IMR-90 (cell line): ENCODE measurements at regions not wholly inside any gene's neighbourhood (a gene's known extent, or its start where the extent isn't known, plus 50 kb on each side); places are given as distances from the start of the nearest gene placed in this dataset.

ENCODE experiments used
- ATAC-seq: fragments of 200-7000 bp; cut with Tn5 transposase; 2 replicates; pipeline ENCODE4 v1.9.1; 2020; ENCODE audit warnings: low read depth, mild to moderate bottlenecking, moderate library complexity
- BruUV-seq: library from RNA; stranded (reverse); fragments of 400-500 nt; replicated peaks from 2 replicates; lab custom pipeline; 2021; lab: Mats Ljungman, UMichigan
- CTCF ChIA-PET: fragments of 300-600 bp; formaldehyde crosslinking; extraction: SDS; loops from one replicate; lab custom pipeline; 2021; ENCODE audit warnings: antibody characterized with exemption; lab: Yijun Ruan, JAX
- POLR2A ChIA-PET: fragments of 300-600 bp; sonication (Branson Sonifier 250); formaldehyde crosslinking; loops from one replicate; lab custom pipeline; 2022; ENCODE audit warnings: antibody characterized with exemption; ENCODE audit not compliant: unreplicated experiment; lab: Charles Lee
- DNase-seq: peaks from one replicate; pipeline ENCODE4 v3.0.0; 2013
- H2AFZ ChIP-seq: replicated peaks from 2 replicates; pipeline ENCODE3; 2013; ENCODE audit warnings: low read length, mild to moderate bottlenecking; ENCODE audit not compliant: poor library complexity
- H2AK5ac ChIP-seq: 2 replicates; pipeline ENCODE4 v1.6.1; 2013; ENCODE audit warnings: low read depth, low read length, inconsistent platforms
- H2AK9ac ChIP-seq: replicated peaks from 2 replicates; pipeline ENCODE3; 2013; ENCODE audit warnings: mild to moderate bottlenecking, low read depth, low read length, moderate library complexity; ENCODE audit not compliant: poor library complexity
- H2BK120ac ChIP-seq: 2 replicates; pipeline ENCODE4 v1.6.1; 2013; ENCODE audit warnings: low read depth, low read length, inconsistent platforms
- H2BK15ac ChIP-seq: 3 replicates; pipeline ENCODE4 v1.6.1; 2013; ENCODE audit warnings: low read depth, low read length, inconsistent platforms
- H2BK20ac ChIP-seq: 2 replicates; pipeline ENCODE4 v1.6.1; 2013; ENCODE audit warnings: low read depth, mild to moderate bottlenecking, inconsistent platforms, low read length, moderate library complexity
- H2BK5ac ChIP-seq: 2 replicates; pipeline ENCODE4 v1.6.1; 2013; ENCODE audit warnings: mild to moderate bottlenecking, low read depth, low read length, inconsistent platforms; ENCODE audit not compliant: poor library complexity, severe bottlenecking
- H3K14ac ChIP-seq: replicated peaks from 2 replicates; pipeline ENCODE4 v1.6.1; 2013; ENCODE audit warnings: low read depth, low read length, inconsistent platforms
- H3K18ac ChIP-seq: 2 replicates; pipeline ENCODE4 v1.6.1; 2013; ENCODE audit warnings: low read depth, low read length, control low read depth
- H3K23ac ChIP-seq: 2 replicates; pipeline ENCODE4 v1.6.1; 2013; ENCODE audit warnings: low read depth, low read length, inconsistent platforms
- H3K27ac ChIP-seq: 2 replicates; pipeline ENCODE4 v1.5.1; 2013; ENCODE audit warnings: mild to moderate bottlenecking, control low read depth, low read length; ENCODE audit not compliant: insufficient read depth
- H3K27me3 ChIP-seq: 2 replicates; pipeline ENCODE4 v1.6.1; 2013; ENCODE audit warnings: low read length; ENCODE audit not compliant: control insufficient read depth, insufficient read depth
- H3K36me3 ChIP-seq: 2 replicates; pipeline ENCODE4 v1.6.1; 2013; ENCODE audit warnings: low read length, mixed read lengths; ENCODE audit not compliant: control insufficient read depth, insufficient read depth
- H3K4ac ChIP-seq: 2 replicates; pipeline ENCODE4 v1.6.1; 2013; ENCODE audit warnings: low read depth, low read length, inconsistent platforms
- H3K4me1 ChIP-seq: 2 replicates; pipeline ENCODE4 v1.6.1; 2013; ENCODE audit warnings: low read length, mixed read lengths; ENCODE audit not compliant: control insufficient read depth, insufficient read depth
- H3K4me2 ChIP-seq: 2 replicates; pipeline ENCODE4 v1.6.1; 2013; ENCODE audit warnings: low read depth, mild to moderate bottlenecking, control low read depth, low read length, moderate library complexity
- H3K4me3 ChIP-seq: 2 replicates; pipeline ENCODE4 v1.5.1; 2013; ENCODE audit warnings: low read depth, mild to moderate bottlenecking, control low read depth, low read length, moderate library complexity; ENCODE audit not compliant: insufficient read depth
- H3K56ac ChIP-seq: 2 replicates; pipeline ENCODE4 v1.6.1; 2013; ENCODE audit warnings: low read length, inconsistent platforms; ENCODE audit not compliant: insufficient read depth; ENCODE audit errors: extremely low read depth
- H3K79me1 ChIP-seq, 2 experiments: 2 replicates each; pipeline ENCODE4 v1.6.1; 2013; ENCODE audit warnings: low read length in 2 of 2, inconsistent platforms in 1 of 2, low read depth in 1 of 2
- H3K9ac ChIP-seq: 2 replicates; pipeline ENCODE4 v1.6.1; 2013; ENCODE audit warnings: low read depth, low read length, control low read depth
- H3K9me1 ChIP-seq: 2 replicates; pipeline ENCODE4 v1.6.1; 2013; ENCODE audit warnings: low read length, inconsistent platforms; ENCODE audit not compliant: insufficient read depth
- H3K9me3 ChIP-seq: 2 replicates; pipeline ENCODE4 v1.6.1; 2013; ENCODE audit warnings: low read length; ENCODE audit not compliant: control insufficient read depth, insufficient read depth
- H4K20me1 ChIP-seq: 2 replicates; pipeline ENCODE4 v1.6.1; 2013; ENCODE audit warnings: low read length, inconsistent platforms; ENCODE audit not compliant: insufficient read depth
- H4K5ac ChIP-seq: 2 replicates; pipeline ENCODE4 v1.6.1; 2013; ENCODE audit warnings: mild to moderate bottlenecking, low read depth, low read length, control low read depth
- H4K8ac ChIP-seq, 2 experiments: 2 replicates each; pipeline ENCODE4 v1.6.1; 2013; ENCODE audit warnings: low read depth in 2 of 2, low read length in 2 of 2, control low read depth in 1 of 2, inconsistent platforms in 1 of 2
- H4K91ac ChIP-seq: 2 replicates; pipeline ENCODE4 v1.6.1; 2013; ENCODE audit warnings: low read depth, low read length, inconsistent platforms; ENCODE audit not compliant: insufficient read depth
- BHLHE40 ChIP-seq: fragments of 150-350 bp; IDR thresholded peaks from 2 replicates; pipeline ENCODE4 v1.6.1; 2016; ENCODE audit warnings: mild to moderate bottlenecking, low read depth, low read length
- CEBPB ChIP-seq: IDR thresholded peaks from 2 replicates; pipeline ENCODE4 v1.6.1; 2012; ENCODE audit warnings: low read depth, low read length, improper control_type of control experiment
- ELK1 ChIP-seq: fragments of 150-350 bp; IDR thresholded peaks from 2 replicates; pipeline ENCODE4 v1.6.1; 2016; ENCODE audit warnings: low read depth, mild to moderate bottlenecking, low read length, moderate library complexity, borderline replicate concordance
- FOS ChIP-seq: fragments of 150-350 bp; IDR thresholded peaks from 2 replicates; pipeline ENCODE4 v1.6.1; 2016; ENCODE audit warnings: low read depth, low read length
- MAFK ChIP-seq: IDR thresholded peaks from 2 replicates; pipeline ENCODE4 v1.6.1; 2012; ENCODE audit warnings: low read depth, low read length, improper control_type of control experiment
- NFE2L2 ChIP-seq: fragments of 150-350 bp; IDR thresholded peaks from 2 replicates; pipeline ENCODE4 v1.6.1; 2016; ENCODE audit warnings: low read depth, mild to moderate bottlenecking, low read length
- POLR2A ChIP-seq: IDR thresholded peaks from 2 replicates; pipeline ENCODE4 v1.6.1; 2012; ENCODE audit warnings: mild to moderate bottlenecking, low read depth, low read length
- RAD21 ChIP-seq: IDR thresholded peaks from 2 replicates; pipeline ENCODE4 v1.6.1; 2012; ENCODE audit warnings: low read length, improper control_type of control experiment
- RCOR1 ChIP-seq: IDR thresholded peaks from 2 replicates; pipeline ENCODE4 v1.6.1; 2012; ENCODE audit warnings: mild to moderate bottlenecking, low read length, improper control_type of control experiment; ENCODE audit not compliant: insufficient replicate concordance
- WGBS, 2 experiments: methylation state at CpG; one replicate each; pipeline versions ENCODE4 v1.1.5 to v1.1.7; 2013; ENCODE audit warnings: missing lambda C conversion rate in 2 of 2; ENCODE audit not compliant: insufficient read length in 1 of 2; ENCODE audit errors: extremely low coverage in 2 of 2; 5-methylcytosine and 5-hydroxymethylcytosine counted together
- dilution Hi-C: fragments of 300-500 bp; cut with HindIII; formaldehyde crosslinking; loops from one replicate; pipeline ENCODE4 v1.14.3; 2018; ENCODE audit warnings: low sequenced_read_pairs; ENCODE audit not compliant: unreplicated experiment
- in situ Hi-C: fragments of 300-500 bp; cut with MboI; formaldehyde crosslinking; loops from 3 replicates; pipeline ENCODE4 v1.14.3; 2019; ENCODE audit warnings: low sequenced_read_pairs, inconsistent platforms, mixed read lengths
- intact Hi-C: fragments of 100-400 bp; cut with micrococcal nuclease; formaldehyde crosslinking; loops from 2 replicates; pipeline ENCODE4 v1.10.0; 2022

- peak; percentile 31; the same call in 1 of the 2 replicates for TF ChIP-seq RAD21
These were observed 66.7 kb upstream of the CAST start (continued) for GRCh38 chr5:96595300-96596090.

GRCh38 chr5:96597438-96598020 is 64.6 kb upstream of the CAST start:
- H3K4ac ChIP-seq = no peak overlapping the region
- no peak overlapping the region for H3K4me3 ChIP-seq
- ChIA-PET CTCF (no interaction called here), POLR2A (no interaction called here)
- no peak overlapping the region for H2BK120ac ChIP-seq
- H2AK9ac ChIP-seq = no peak overlapping the region
- no peak overlapping the region for H3K27ac ChIP-seq
- H3K56ac ChIP-seq = no peak overlapping the region
- dilution Hi-C loops = no loop called here
- ATAC-seq (peak; percentile 77), DNase-seq (peak; percentile 77)
- no peak overlapping the region for H3K23ac ChIP-seq
- H2AFZ ChIP-seq = no peak overlapping the region
- H3K9me1 ChIP-seq = no peaks in the 10 kb centered on the region
- H4K8ac ChIP-seq = no peak overlapping the region
- intact Hi-C loops = no loop called here
- no peaks in the 10 kb centered on the region for H3K79me1 ChIP-seq
- H3K9ac ChIP-seq = no peak overlapping the region
- no peaks in the 10 kb centered on the region for H4K20me1 ChIP-seq
- in situ Hi-C loops = loop anchor here (5.0 kb wide), 1 partner anchor 250 kb away; no protein-coding TSS in a partner anchor
- H2BK5ac ChIP-seq = no peak overlapping the region
- TF ChIP-seq RAD21 (no peak), POLR2A (no peak), ELK1 (no peak), BHLHE40 (peak; percentile 43; the same call in 1 of the 2 replicates), MAFK (no peak), RCOR1 (no peak), NFE2L2 (no peak), CEBPB (peak; percentile 34; the same call in 1 of the 2 replicates), FOS (no peak; the same call in 1 of the 2 replicates)
- no peaks in the 10 kb centered on the region for H3K27me3 ChIP-seq
- H4K5ac ChIP-seq = no peak overlapping the region
- 0% methylated on average over 2 of the region's 4 CpGs; no CpG with 5 or more reads in 1 of the 2 experiments for WGBS, 2 experiments
- H3K36me3 ChIP-seq = no peaks in the 10 kb centered on the region
- no peak overlapping the region for H3K14ac ChIP-seq
- no TSS peak for BruUV-seq
- no peak overlapping the region for H3K4me2 ChIP-seq
- no peak overlapping the region for H2BK15ac ChIP-seq
- no peak overlapping the region for H3K18ac ChIP-seq
- H3K4me1 ChIP-seq = no peaks in the 10 kb centered on the region
- no peak overlapping the region for H4K91ac ChIP-seq
- no peak overlapping the region for H2BK20ac ChIP-seq
- no peak overlapping the region for H2AK5ac ChIP-seq
- no peaks in the 10 kb centered on the region for H3K9me3 ChIP-seq
